ENCODE measurements at regions not wholly inside any gene's neighbourhood (a gene's known extent, or its start where the extent isn't known, plus 50 kb on each side); places are given as distances from the start of the nearest gene placed in this dataset.

DNA sequence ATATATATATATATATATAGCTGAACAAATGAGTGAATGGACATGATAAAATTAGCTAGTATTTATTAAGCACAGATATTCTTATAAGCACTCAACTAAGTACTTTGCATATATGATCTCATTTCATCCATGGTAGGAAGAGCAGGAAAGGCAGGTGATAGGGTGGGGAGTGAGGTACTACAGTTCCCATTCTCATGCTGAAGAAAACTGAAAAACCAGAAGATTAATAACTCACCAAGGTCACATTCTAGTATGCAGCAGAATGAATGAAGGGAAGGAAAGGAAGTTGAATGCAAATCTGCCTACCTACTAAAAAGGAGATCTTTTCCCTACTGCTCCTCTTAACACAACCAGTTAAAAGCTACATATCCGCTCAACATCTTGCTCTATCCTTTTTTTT, 298.1 kb upstream of the TMPO start:
- no peak for DNase-seq (ENCODE audit: low read depth)

- DNase-seq (ENCODE audit: low read depth) = no peak
Observed at GRCh38 chr12:98220636-98221035, 294.8 kb upstream of the TMPO start.

DNA sequence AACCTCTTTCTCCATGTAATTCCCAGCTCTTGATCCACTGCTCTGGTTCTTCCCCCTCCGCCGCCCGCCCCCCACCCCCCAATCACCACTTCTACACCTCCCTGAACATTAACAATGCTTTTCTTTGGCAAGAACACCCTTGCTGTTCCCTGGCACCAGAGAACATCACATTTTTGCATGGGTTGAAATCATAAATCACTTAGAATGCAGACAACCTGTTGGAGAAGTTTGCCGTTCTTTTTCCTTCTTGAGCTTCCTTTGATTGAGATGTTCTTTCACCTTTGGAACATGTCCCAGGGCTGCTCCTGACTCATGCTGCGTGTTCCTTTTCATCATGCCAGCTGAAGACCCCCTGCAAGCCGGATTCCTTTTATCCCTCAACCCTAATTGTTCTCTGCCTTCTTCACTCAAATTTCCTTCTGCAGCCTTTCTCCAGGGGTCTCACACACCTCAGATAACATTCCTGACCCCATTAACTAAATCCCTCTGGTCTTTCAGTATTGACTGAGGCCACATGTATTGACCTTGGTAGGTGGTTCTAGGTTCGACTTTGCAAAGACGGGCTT, 294.1 kb upstream of the TMPO start:
- no peak for DNase-seq (ENCODE audit: low read depth)

DNA sequence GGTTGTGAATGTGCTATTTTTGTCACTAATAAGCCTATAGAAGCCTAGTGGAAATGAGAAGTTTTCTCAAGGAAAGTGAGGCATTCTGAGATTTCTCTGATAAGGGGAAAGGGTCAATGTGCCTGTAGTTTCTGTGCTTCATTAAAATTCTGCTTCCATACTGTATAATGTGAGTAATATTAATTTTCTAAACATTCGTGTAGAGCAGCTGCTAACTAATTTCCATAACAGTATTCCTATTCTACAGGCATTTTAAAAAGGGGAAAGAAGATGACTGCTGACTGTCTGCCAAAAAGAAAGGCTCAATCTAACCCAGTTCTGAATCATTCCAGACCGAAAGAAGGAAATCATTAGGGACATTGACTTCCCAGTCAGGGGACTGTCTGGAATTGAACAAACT, 293.3 kb upstream of the TMPO start:
- DNase-seq (ENCODE audit: low read depth) = no peak

DNA sequence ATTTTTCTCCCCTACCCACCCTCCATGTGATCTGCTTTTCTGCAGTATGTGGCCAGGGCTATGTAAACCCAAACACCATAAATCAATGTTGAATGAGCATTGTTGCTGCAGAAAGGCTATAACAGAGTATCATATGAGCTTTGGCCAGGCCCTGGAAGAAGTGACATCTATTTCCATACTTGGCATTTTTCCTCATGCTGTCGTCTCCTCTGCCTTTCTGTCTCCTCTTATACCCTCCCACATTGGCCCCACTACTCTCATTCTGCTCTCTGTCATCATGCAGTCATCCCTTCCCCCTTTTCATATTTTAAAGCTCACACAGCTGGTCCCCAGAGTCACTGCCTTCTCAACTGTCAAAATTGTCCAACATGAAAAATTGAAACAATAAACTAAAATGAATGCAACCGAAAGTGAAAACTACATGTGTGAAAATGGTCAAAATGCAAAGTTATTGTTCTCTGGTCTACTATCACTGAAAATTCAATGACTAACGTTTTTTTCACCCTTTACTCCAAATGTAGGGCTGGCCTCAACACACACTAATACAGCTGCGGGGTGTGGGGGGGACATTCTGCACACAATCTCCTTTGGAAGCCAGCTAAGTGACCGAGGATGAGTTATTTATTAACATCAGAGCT, 290.7 kb upstream of the TMPO start:
- no peak for DNase-seq (ENCODE audit: low read depth)

DNA sequence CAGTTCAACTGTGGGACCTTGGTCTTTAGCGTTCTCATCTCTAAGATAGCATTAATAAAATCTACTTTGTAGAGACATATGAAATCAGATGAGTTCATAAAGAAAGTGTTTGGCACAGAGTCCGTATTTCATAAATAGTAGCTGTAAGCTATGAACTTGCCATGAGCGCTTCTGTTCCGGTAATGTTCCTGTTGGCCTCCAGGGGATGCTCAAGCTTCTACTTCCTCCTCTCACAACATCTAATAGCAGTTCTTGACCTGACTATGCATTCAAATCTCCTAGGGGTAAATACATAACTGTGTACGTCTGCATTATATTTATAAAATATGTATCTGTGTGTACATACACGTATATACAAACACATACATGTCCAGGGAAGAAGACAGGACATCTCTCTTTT, 288.2 kb upstream of the TMPO start:
- no peak for DNase-seq (ENCODE audit: low read depth)

DNA sequence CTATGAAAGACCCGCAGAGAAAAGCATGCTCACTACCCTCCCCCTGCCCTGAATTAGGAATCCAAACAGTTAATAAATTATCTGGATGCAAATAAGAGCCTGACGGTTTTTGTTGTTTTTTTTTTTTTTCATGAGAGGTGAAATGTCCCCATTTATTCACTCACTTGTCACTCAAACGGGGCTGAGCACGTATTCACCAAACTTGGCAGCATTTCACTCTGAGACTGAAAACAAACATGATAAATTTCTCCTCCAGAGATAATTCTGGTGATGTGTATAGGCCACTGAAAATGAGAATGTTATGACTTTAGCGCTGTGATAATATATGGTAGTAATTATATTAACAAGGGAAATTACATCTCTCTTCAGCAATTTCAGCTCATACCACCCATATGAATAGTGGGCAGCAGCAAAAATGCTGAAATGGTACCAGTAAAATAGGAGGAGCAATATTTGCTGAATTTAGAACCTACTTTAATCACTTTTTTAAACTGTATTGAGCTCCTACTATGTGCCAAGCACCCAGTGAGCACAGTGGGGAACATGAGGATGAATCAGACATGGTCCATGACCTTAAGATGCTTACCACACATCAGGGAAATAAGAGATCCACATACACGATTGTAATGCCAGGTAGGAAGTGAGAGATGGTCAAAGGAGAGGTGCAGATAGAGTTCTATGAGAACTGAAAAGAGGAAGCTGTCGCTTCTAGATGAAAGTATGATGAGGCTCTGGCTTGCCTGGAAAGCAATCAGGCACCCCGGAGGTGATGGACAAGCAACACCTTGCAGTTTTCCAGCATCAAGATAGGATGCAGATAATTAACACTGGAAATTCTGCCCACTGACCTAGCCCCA, 286.5 kb upstream of the TMPO start:
- no peak for DNase-seq (ENCODE audit: low read depth)

DNA sequence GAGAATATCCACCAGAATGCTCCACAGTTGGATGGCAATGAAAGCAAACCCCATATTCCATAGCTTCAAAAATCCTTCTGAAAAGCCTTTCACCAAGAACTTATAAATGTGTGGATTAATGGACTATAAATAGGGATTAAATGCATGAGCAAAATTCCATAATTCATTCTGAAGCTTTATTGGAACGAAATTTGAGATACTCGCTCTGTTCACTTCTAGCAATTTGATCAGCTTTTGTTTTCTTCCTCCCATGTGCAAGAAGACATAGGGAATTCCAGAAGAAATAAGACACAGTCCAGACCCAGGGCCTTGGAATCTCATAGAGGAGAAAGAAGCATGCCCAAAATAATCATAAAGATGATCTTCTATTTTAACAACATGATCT, 285.9 kb upstream of the TMPO start:
- no peak for DNase-seq (ENCODE audit: low read depth)

- DNase-seq (ENCODE audit: low read depth) = no peak
Observed at GRCh38 chr12:98232753-98233390, 282.5 kb upstream of the TMPO start.

GRCh38 chr12:98235301-98235700, 280.1 kb upstream of the TMPO start:
- no peak for DNase-seq (ENCODE audit: low read depth)

GRCh38 chr12:98238515-98239130, 276.8 kb upstream of the TMPO start:
- peak; percentile 2 for DNase-seq (ENCODE audit: low read depth)

GRCh38 chr12:98243190-98243589, 272.2 kb upstream of the TMPO start:
- DNase-seq (ENCODE audit: low read depth) = no peak

DNA sequence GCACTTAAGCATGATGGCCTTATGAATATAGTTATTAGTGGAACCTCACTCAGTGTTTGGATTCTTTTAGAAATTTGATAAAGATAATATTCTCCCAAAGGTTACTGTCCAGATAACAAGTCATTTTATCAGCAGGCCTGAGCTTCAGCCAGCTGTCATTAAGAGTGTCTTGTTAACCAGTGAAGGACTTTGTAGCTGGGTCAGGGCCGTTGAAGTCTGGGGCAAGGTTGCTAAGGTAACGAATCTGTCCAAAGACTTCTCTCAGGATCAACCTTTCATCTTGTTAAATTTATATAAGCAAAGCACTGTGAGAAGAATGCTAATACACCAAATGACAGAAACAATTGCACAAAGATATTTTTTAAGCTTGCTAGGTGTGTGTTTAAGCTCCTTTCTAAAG, 271.3 kb upstream of the TMPO start:
- no peak for DNase-seq (ENCODE audit: low read depth)

GRCh38 chr12:98253207-98254037, 262.0 kb upstream of the TMPO start:
- no peak for DNase-seq (ENCODE audit: low read depth)

DNA sequence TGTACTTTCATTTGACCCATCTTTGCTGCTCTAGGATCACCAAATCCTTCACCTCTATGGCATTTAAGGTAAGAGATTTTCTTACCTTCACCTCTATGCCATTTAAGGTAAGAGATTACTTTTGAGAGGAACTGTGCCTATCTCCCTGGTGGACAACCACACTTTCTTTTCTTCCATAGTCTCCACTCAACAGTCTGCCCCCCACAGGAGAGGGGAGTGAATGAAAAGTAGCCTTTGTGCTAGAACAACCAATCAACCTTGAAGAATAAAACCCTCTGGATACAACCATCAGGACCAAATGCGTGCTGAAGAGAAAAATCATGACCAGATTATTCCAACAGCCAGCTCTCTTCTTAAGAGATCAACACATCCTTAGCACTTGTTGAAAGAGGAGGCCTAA, 258.6 kb upstream of the TMPO start:
- no peak for DNase-seq (ENCODE audit: low read depth)

- no peak for DNase-seq (ENCODE audit: low read depth)
Observed at GRCh38 chr12:98259693-98260092, 255.7 kb upstream of the TMPO start.

GRCh38 chr12:98260276-98260675, 255.1 kb upstream of the TMPO start:
- no peak for DNase-seq (ENCODE audit: low read depth)

- no peak for DNase-seq (ENCODE audit: low read depth)
Observed at GRCh38 chr12:98262902-98263301, 252.5 kb upstream of the TMPO start.

DNA sequence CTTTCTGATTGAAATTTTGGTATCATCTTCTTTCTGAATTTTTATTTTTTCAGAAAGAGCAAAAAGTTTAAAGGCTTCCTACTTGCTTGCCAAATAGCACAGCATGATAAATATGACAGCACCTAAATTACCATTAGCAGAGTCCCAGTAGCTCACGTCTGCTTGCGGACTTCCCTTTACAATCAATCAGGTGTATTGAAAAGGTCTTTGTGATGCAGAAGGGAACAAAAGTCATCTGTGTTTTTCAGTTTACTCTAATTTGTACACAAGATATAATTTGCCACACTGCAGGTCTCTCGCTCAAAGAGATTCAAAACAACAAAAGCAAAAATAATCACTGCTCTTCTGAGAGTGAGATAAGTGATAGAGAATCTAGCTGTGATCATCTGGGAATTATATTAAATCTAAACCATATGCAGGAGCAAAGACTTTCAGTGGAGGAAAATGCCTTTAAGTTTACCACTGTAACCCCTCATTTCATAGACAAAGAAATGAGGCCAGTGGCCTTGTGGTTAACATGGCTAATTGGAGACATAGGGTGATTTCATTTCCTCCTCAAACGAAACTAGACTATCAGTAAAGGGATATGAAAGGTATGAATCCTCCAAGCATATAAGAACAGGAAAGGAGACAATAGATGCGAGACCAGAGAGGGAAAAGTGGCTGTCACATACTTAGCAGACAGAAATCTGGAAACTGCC, 240.8 kb upstream of the TMPO start:
- no peak for DNase-seq (ENCODE audit: low read depth)

- DNase-seq (ENCODE audit: low read depth) = no peak
Observed at GRCh38 chr12:98275131-98275475, 240.3 kb upstream of the TMPO start.

GRCh38 chr12:98280152-98280551, 235.2 kb upstream of the TMPO start:
- DNase-seq (ENCODE audit: low read depth) = no peak
